ENCODE measurements at regions not wholly inside any gene's neighbourhood (a gene's known extent, or its start where the extent isn't known, plus 50 kb on each side); places are given as distances from the start of the nearest gene placed in this dataset.
"Not testable (repeated sequence)": the region's sequence is repeated elsewhere in the genome, so short reads cannot be mapped to it uniquely, and the experiment has no call there.

DNA sequence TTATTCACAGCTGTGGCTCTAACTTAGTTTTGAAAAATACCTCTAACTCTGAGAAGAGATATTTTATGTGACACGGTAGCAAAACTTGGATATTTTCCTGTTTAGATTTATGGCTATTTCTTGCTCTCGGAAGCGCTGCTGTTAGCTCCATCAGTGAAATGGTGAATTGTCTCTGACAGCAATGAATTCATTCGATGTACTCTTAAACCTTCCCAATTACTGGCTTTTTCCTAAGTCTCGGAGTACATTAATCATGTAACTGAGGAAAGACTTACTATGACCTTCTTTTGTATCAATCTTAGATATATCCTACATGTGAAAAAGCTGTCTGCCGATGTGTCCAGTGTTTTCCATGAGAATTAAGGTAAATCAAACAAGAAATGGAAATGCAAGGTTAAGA, 613.0 kb downstream of the KIF4B start:
- DNase-seq, result no peak

DNA sequence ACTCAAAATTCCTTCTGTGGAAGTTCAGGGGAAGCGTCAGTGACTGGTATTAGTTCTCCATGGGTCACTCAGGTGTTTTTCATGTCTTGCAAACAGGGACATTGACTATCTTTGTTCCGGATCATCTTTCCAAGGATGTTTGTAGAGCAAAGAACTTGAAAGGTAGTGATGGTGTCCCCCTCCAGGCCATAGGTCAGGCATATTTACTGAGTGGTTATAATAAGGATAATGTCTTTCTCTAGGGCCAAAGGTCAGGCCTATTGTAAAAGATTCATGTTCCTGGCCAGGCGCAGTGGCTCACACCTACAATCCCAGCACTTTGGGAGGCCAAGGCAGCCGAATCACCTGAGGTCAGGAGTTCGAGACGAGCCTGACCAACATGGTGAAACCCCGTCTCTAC, 614.8 kb downstream of the KIF4B start:
- DNase-seq, result no peak

DNA sequence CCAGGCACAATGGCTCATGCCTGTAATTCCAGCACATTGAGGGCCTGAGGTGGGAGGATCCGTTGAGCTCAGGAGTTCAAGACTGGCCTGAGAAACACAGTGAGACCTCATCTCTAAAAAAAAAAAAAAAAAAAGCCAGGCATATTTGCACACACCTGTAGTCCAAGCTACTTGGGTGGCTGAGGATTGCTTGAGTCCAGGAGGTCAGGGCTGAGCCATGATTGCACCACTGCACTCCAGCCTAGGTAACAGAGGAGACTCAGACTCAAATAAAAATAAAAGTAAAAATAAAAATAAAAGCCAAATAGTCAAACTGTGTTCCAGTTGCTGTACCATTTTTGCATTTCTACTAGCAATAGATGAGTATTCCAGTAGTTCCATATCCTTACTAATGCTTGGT, 616.0 kb downstream of the KIF4B start:
- DNase-seq, result no peak

DNA sequence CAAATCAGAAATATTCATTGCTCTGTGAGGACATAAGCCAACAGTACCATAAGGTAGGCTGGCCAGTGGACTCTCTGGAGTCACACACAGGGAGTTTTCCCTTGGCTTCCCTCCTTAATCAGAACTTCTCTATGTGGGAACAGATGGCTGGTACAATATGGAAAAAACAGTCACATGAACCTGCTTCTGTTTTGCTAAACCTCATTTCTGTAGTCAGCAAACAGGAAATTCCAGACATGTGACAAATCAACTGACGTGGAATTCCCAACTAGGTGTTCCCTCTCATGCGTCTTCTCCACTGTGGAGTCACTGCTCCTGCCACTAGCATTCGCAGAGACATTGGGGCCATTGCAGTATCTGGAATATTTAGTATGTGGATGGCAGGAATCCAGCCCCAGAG, 617.6 kb downstream of the KIF4B start:
- no peak for DNase-seq

DNA sequence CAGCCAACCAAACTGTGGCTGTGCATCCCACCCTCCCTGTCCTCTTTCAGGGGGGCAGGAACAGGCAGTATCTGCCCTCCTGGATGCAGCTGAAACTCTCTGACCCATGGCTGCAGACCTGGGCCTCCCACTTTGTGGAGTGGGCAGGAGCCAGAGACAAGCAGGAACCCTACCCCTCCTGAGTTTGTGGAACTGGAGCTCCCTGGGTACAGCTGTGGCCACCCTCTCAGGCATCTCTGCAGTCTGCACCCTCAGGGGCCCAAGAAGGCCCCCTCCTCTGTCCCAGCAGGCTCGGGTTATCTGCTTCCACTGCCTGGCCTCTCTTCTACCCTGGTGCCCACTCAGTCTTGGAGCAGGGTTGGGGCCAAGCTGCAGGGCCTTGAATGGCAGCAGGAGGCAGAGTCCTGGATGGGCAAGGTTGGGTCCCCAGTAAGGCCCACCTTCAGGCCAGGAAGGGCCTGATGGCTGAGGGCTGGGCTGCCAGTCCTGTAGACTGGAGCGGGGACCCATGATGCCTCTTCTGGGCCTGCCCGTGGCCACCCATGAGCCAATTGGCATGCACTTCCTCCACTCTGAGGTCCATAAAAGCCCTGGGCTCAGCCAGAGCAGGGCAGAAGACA, 619.9 kb downstream of the KIF4B start:
- DNase-seq, result no peak

DNA sequence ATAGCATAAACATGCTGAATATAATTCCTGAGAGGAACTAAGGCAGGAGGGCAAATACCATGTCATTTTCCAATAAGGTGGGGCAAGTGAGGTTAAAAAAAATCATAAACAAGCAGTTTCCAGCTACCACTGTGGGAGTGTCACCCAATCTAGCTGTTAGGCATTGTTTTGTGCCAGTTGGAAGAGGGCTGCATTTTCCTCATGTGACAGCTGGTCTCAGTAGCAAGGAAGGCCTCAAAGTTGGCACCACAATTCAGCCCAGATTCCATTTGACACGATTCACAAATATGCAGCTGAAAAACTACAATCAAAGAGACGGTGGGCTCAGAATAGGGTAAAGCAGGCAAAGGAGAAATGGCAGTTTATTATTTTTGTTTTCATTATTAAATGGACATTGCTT, 636.1 kb downstream of the KIF4B start:
- DNase-seq, result no peak

DNA sequence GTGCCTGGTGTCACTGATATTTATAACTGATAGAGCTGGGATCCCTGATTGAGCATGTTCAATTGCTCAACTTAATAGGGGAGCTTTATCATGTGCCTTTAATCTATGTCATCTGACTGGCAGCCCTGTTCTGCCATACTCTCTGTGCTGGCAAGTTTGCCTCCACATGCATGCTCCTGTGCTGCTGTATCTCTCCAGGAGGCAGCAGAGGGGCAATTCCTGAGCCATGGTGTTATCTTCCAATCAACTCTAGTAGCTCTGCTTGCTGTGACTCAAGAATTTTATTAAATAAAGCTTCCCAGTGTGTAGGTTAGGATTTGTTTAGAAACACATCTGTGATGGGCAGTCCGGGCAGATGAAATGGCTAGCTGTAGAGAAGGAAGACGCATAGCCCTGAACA, 642.0 kb downstream of the KIF4B start:
- DNase-seq, result no peak

DNA sequence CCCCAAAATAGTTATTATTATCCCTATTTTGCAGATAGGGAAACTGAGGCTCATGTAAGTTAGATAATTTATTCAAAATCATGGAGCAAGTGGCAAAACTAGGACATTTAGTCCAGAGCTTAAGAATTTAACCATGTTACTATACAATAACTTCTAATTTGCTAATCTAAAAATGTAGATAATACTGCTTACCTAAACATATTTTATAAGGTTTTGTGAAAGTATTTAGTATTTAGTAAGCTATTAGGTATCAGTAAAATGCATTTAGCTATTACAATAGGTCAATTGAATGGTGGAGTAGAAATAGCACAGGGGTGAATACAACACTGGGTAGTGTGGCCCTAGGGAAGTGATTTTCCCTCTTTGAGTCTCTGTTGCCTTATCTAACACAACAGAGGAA, 648.3 kb downstream of the KIF4B start:
- no peak for DNase-seq

DNA sequence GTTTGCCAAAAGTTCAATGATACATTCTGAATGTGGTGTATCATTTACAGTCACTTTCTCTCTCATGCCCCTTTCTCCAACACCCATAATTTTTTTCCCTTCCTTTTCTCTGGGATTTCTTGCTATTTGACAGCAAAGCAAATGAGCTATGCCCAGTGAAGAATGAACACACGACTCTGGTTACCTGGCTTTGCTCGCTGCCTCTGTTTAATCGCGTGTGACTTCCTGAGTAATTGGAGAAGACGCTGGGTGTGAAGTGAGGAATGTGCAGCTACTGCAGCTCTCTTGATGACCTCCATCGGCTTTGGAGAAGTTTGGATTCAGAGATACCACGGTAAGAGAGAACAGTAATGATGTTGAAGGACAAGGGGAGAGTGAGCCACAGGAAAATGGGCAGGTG, 651.8 kb downstream of the KIF4B start:
- DNase-seq, result no peak

DNA sequence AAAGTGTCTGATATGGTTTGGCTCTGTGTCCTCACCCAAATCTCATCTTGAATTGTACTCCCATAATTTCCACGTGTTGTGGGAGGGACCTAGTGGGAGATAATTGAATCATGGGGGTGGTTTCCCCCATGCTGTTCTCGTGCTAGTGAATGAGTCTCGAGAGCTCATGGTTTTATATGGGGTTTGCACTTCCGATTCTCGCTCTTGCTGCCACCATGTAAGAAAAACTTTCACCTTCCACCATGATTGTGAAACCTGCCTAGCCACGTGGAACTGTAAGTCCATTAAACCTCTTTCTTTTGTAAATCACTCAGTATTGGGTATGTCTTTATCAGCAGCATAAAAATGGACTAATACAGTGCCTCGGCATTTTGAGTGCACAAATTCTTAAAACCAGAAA, 655.0 kb upstream of the SGCD start:
- DNase-seq, result not testable (repeated sequence)

DNA sequence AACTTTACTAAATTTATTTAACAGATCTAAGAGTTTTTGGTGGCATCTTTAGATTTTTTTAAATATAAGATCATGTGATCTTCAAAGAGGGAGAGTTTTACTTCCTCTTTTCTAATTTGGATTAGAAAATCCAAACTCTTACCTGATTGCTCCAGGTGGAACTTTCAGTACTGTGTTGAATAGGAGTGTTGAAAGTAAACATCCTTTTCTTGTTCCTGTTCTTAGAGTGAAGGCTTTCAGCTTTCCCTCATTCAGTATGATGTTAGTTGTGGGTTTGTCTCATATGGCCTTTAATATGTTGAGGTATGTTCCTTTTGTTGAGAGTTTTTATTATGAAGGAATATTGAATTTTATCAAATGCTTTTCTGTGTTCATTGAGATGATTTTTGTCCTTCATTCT, 650.0 kb upstream of the SGCD start:
- DNase-seq, result no peak

DNA sequence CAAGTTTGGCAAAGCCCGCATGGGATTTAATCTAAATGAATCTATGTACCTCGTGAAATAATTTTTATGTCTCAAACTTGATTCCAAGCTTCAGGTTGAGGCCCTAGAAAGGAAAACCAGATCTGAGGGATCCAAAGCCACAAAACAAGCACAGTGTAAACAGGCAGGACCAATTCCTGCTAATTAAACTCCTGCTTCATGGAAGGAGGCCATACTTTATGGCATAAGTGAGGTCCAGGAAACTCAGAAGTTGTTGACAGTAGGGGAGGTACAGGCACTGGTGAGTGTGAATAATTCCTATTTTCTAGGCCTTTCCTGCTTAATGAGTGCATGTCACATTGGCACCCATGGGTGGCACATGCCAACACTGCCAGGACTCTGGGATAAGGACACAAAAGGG, 648.6 kb upstream of the SGCD start:
- no peak for DNase-seq

DNA sequence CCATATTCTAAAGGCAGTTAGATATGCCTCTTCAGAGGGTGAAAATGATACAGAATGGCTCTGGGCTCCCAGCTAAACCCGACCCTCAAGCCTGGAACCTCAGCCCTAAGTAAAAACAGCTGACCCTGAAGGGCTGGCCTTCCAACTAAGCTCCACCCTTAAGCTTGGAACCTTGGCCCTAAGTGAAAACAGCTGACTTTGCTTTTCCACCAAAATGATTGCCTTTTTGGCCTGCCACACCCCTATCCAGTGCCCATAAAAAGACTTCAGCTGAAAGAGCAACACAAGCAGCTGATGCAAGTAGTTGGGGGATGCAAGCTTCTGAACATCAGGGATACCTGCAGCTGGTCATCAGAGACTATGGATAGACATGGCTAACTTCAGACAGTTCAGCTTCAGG, 647.4 kb upstream of the SGCD start:
- no peak for DNase-seq

DNA sequence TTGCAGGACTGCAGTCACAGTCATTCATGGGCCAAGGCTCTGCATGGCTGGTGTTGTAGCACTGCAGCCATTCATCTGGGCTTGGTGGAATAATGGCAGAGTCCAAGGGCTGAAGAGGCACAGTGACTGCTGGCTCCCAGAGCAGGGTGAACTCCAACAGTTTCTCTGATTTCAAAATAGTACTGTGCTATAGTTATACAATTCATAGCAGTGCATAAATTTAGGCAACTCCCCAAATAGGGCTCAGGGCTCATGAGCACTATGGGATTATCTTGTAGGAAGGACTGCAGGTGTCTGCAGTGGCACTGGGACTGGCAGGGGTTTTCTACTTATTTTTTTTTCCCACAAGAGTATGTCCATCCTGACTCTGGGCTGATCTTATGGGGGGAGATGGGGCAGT, 642.5 kb upstream of the SGCD start:
- DNase-seq, result no peak

DNA sequence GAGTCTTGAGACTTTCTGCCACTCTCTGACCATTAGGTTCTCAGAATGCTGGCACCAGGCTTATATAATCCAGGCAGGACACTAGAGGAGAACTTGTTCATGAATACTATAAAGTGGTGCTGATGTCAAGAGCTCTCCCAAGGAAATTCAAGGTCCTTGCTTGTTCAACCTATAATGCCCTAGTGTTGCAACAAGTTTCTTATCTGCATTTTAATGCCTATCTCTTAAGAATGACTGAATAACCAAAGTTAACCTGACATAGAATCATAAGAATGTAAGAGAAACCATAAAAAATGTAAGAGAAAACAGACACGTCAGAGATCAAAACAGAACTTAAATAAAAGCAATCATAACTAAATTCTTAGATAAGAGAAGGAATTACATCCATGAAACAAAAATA, 640.8 kb upstream of the SGCD start:
- DNase-seq, result no peak

DNA sequence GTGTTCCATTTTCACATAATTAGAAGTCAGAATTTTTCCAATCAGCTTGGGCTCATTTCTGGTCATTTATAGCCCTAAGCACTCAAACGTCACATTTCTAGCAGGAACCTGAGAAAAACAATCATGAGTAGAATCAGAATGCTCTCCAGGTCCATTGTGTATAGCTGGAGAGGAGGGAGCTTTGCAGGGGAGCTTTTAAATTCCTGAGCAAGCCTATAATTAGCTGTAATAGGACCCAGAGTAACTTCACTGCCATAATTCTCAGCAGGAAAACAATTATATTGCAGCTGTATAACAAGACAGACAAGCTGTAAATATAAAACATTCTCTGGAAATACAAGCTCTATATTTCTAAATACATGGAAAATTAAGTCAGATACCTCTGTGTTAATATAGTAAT, 637.6 kb upstream of the SGCD start:
- DNase-seq, result no peak

DNA sequence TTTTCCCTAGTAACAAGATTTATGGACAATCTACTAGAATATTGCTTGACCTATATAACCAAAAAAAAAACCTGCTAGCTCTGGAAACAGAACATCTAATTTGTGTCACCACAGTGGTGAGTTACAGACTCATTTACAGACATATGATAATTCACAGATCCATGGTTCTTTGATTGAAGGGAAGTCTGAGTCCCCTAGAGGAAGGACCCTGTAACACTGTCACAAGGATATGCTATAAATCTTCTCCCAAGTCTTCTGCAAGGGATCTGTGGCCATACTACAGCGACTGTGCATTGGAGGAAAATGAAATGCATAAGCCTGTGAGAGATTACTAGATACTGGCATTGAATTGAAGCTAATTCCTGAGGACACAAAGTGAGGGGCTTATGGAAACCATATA, 630.6 kb upstream of the SGCD start:
- DNase-seq, result no peak

DNA sequence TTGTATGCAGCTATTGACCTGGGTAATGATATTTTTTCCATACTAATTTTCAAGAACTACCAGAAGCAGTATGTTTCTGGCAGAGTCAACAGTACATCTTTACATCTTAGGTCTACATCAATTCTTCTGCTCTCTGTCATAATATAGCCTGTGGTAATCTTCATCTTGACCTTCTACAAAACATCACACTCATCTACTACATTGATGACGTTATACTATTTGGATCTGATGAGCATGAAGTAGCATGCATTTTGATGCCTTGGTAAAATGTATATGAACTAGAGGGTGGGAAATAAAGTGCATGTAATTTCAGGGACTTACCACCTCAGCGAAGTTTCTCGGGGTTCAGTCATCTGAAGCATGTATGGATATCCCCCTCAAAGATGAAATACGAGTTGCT, 629.7 kb upstream of the SGCD start:
- DNase-seq, result no peak

DNA sequence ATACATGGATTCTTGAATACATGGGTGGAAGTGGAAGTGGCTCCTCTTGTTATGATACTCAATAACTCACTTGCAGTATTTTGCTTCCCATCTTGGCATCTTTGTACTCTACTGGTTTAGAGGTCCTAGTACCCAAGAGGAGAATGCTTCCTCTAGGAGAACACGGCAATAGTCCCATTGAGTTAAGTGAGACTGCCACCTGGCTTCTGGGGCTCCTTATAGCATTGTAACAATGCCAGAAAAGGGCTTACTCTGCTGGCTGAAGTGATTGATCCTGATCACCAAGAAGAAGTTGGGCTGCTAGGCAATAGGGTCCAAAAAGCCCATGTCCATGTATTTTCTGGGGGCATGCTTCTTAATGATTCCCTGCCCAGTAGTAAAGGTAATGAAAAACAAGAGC, 627.6 kb upstream of the SGCD start:
- no peak for DNase-seq

DNA sequence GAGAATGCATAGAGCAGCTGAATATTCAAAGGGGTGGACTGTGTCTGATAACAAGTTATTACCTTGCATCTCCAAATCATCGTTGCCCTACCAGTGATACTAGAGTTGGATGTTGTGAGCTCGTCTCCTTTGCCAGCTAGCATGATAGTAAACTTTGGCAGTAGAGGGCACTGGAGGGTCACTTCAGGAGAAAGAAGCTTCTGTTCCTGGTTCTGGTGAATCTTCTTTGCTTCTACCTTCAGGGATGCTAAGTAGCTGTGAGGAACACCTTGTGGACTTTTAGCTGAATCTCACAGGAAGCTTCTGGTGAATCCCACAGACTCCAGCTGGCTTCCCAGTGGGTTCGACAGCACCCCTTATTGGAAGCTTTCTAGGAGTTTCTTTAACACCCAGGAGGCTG, 626.6 kb upstream of the SGCD start:
- DNase-seq, result no peak

DNA sequence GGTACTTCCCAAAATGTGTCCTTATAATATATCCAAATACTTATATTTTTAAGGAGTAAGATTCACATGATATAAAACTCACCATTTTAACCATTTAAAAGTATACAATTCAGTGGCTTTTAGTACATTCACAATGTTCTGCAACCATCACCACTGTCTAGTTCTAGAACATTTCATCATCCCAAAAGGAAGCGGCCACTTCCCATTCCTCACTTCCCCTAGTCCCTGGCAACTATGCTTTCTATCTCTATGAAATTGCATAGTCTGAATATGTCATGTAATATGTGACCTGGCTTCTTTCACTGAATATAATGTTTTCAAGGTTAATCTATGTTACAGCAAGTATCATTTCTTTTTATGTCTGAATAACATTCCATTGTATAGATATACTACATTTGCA, 615.1 kb upstream of the SGCD start:
- no peak for DNase-seq

DNA sequence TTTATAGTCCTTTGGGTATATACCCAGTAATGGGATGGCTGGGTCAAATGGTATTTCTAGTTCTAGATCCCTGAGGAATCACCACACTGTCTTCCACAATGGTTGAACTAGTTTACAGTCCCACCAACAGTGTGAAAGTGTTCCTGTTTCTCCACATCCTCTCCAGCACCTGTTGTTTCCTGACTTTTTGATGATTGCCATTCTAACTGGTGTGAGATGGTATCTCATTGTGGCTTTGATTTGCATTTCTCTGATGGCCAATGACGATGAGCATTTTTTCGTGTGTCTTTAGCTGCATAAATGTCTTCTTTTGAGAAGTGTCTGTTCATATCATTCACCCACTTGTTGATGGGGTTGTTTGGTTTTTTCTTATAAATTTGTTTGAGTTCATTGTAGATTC, 612.5 kb upstream of the SGCD start:
- not testable (repeated sequence) for DNase-seq

DNA sequence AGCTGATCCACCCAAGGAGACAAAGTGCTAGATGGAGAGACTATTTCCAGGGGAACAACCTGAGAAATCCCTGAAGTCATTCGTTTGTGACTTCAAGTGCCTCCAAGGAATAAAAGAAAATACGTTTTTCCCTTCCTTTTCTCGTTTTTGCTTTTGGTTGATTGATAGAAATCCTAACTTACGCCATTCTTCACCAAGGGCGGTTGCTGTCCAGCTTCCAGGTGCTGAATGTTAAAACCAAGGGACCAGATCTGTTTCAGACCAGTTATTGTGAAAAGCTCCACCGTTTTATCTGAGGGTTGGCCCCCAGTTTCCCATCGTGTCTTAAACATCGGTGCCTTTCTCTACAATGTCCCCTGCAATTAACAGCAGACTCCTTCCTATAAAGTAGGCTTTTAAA, 600.7 kb upstream of the SGCD start:
- no peak for DNase-seq

DNA sequence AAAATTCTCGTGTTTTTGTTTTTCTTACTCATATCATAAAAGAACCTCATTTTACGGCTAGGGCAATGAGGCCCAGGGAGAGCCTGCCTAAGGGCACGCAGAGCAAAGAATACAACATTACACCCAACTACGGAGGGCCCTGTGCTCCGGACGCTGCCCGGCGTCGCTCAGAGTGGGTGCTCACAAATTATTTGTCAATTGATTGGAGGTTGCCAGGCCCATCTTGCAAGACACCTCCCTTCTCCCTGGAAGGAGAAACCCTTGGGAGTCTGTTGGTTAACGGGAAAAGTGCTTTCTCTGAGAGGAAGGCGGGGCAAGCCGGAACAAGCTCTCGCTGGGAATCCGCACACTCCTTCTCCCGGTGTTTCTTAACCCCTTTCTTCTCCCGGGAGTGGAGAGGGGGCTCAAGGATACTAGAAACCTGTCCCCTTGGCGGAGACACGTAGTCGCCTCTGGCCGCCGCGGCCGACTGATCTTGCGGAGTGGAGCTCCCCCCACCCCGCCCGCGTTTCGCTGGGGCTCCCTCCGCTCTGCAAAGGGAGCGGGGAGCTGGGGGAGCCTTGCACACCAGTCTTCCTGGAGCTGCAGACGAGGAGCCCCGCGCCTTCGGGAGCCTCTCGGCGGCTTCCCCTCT, 599.3 kb upstream of the SGCD start:
- no peak for DNase-seq

DNA sequence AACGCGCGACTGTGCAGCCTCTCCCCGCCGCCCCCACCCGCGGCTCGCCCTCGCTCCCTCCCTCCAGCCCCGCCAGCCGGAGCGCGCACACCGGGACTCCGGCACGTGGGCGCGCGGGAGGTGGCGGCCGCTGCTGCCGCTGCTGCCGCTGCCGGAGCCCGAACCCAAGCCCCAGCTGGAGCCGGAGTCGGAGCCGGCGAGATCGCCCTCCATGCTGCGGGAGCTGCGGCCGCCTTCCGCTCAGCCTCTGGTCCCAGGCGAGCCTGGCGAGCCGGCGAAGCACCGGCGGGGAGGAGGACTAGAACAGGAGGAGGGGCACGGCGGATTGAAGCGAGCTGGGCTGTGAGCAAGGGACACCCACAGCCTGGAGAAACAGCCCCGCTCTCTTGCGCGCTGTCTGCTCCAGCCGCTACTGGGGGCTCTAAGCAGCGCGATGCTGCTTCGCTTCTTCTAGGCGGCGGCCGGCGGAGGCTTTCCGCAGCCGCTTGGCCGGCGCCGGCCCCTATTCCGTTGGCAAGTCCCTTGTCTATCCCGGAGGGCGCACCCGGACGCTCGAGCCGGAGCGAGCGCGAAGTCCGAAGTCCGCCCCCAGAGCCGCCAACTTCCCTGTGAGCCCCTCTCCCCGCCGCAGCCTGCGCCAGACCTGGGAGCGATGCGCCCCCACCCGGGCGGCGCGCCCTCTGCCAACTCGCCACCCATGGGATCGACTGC, 598.7 kb upstream of the SGCD start:
- DNase-seq, result no peak

Measured in activated CD4-positive, alpha-beta T cell treated with anti-CD3 and anti-CD28 coated beads for 1 hour (primary cell).